WTC11 (cell line): ENCODE measurements at regions not wholly inside any gene's neighbourhood (a gene's known extent, or its start where the extent isn't known, plus 50 kb on each side); places are given as distances from the start of the nearest gene placed in this dataset.

Experiments
- ATAC-seq: fragments of 200-7000 bp; cut with Tn5 transposase; 2 replicates; pipeline ENCODE4 v1.10.0; 2021; ENCODE audit warnings: mild to moderate bottlenecking, moderate library complexity
- CTCF ChIA-PET: fragments of 300-600 bp; sonication (Branson Sonifier 250); formaldehyde crosslinking; loops from one replicate; lab custom pipeline; 2021; ENCODE audit warnings: antibody characterized with exemption; lab: Charles Lee
- POLR2A ChIA-PET: fragments of 350-600 bp; sonication (Branson Sonifier 250); formaldehyde crosslinking; loops from one replicate; lab custom pipeline; 2021; ENCODE audit warnings: antibody characterized with exemption; lab: Charles Lee
- DNase-seq: peaks from one replicate; pipeline ENCODE4 v3.0.0; 2021; ENCODE audit warnings: low spot score
- H3K27ac Mint-ChIP-seq: 2 replicates; pipeline ENCODE4 v1.8.0; 2021; ENCODE audit warnings: mixed read lengths
- H3K27me3 Mint-ChIP-seq: 2 replicates; pipeline ENCODE4 v1.8.0; 2021; ENCODE audit warnings: low read depth, mild to moderate bottlenecking, moderate library complexity, mixed read lengths
- H3K36me3 Mint-ChIP-seq: 2 replicates; pipeline ENCODE4 v1.8.0; 2021; ENCODE audit warnings: mixed read lengths
- H3K4me1 Mint-ChIP-seq: 2 replicates; pipeline ENCODE4 v1.8.0; 2022; ENCODE audit warnings: mixed read lengths
- H3K4me3 Mint-ChIP-seq: 2 replicates; pipeline ENCODE4 v1.8.0; 2021; ENCODE audit warnings: mild to moderate bottlenecking, moderate library complexity, mixed read lengths
- H3K9me3 Mint-ChIP-seq: 2 replicates; pipeline ENCODE4 v1.8.0; 2021; ENCODE audit warnings: mixed read lengths
- ATF3 ChIP-seq: sonication (generic); formaldehyde crosslinking; conservative IDR thresholded peaks from 2 replicates; pipeline ENCODE4 v1.8.1; 2022; ENCODE audit warnings: mild to moderate bottlenecking, missing genetic modification reagents
- CDX4 ChIP-seq: fragments of 250-450 bp; sonication (Bioruptor Pico); IDR thresholded peaks from 2 replicates; pipeline ENCODE4 v1.9.0; 2021; ENCODE audit warnings: moderate library complexity, mild to moderate bottlenecking, inconsistent platforms, borderline replicate concordance
- ETV6 ChIP-seq: sonication (generic); formaldehyde crosslinking; IDR thresholded peaks from 2 replicates; pipeline ENCODE4 v1.8.1; 2022; ENCODE audit warnings: mild to moderate bottlenecking, missing genetic modification reagents
- FOXJ3 ChIP-seq: sonication (generic); formaldehyde crosslinking; IDR thresholded peaks from 2 replicates; pipeline ENCODE4 v1.9.0; 2021; ENCODE audit warnings: missing genetic modification reagents, mild to moderate bottlenecking, borderline replicate concordance
- FOXK1 ChIP-seq: sonication (generic); formaldehyde crosslinking; IDR thresholded peaks from 2 replicates; pipeline ENCODE4 v1.8.0; 2022; ENCODE audit warnings: mild to moderate bottlenecking, moderate library complexity, missing genetic modification reagents
- FOXP4 ChIP-seq: sonication (generic); formaldehyde crosslinking; IDR thresholded peaks from 2 replicates; pipeline ENCODE4 v1.8.0; 2022; ENCODE audit warnings: mild to moderate bottlenecking, missing genetic modification reagents
- GABPB1 ChIP-seq: sonication (generic); formaldehyde crosslinking; IDR thresholded peaks from 2 replicates; pipeline ENCODE4 v1.8.1; 2023; ENCODE audit warnings: mild to moderate bottlenecking, missing genetic modification reagents
- GRHL2 ChIP-seq: fragments of 250-450 bp; sonication (Bioruptor Pico); IDR thresholded peaks from 2 replicates; pipeline ENCODE4 v1.8.0; 2022; ENCODE audit warnings: mild to moderate bottlenecking, moderate library complexity; ENCODE audit not compliant: insufficient replicate concordance, severe bottlenecking
- HMGA2 ChIP-seq: fragments of 250-450 bp; sonication (Bioruptor Pico); IDR thresholded peaks from 2 replicates; pipeline ENCODE4 v1.4.0; 2021; ENCODE audit warnings: mild to moderate bottlenecking, moderate library complexity
- JAZF1 ChIP-seq: fragments of 250-450 bp; sonication (Bioruptor Pico); IDR thresholded peaks from 2 replicates; pipeline ENCODE4 v1.9.0; 2021; ENCODE audit warnings: moderate library complexity, mild to moderate bottlenecking, inconsistent platforms
- MLX ChIP-seq: sonication (generic); formaldehyde crosslinking; IDR thresholded peaks from 2 replicates; pipeline ENCODE4 v1.8.1; 2023; ENCODE audit warnings: mild to moderate bottlenecking, missing genetic modification reagents, moderate library complexity
- NR2C2 ChIP-seq: sonication (generic); formaldehyde crosslinking; IDR thresholded peaks from 2 replicates; pipeline ENCODE4 v1.8.0; 2022; ENCODE audit warnings: mild to moderate bottlenecking, missing genetic modification reagents
- SP1 ChIP-seq: sonication (generic); formaldehyde crosslinking; conservative IDR thresholded peaks from 2 replicates; pipeline ENCODE4 v1.8.1; 2022; ENCODE audit warnings: missing genetic modification reagents
- USF1 ChIP-seq: sonication (generic); formaldehyde crosslinking; IDR thresholded peaks from 2 replicates; pipeline ENCODE4 v1.8.0; 2022; ENCODE audit warnings: mild to moderate bottlenecking, missing genetic modification reagents
- ZNF138 ChIP-seq: sonication (generic); formaldehyde crosslinking; conservative IDR thresholded peaks from 2 replicates; pipeline ENCODE4 v1.8.1; 2022; ENCODE audit warnings: mild to moderate bottlenecking, moderate library complexity, missing genetic modification reagents
- ZNF281 ChIP-seq: sonication (generic); formaldehyde crosslinking; IDR thresholded peaks from 2 replicates; pipeline ENCODE4 v1.8.0; 2023; ENCODE audit warnings: mild to moderate bottlenecking, missing genetic modification reagents
- ZNF396 ChIP-seq: fragments of 250-450 bp; sonication (Bioruptor Pico); IDR thresholded peaks from 2 replicates; pipeline ENCODE4 v1.8.0; 2021; ENCODE audit warnings: mild to moderate bottlenecking, moderate library complexity, borderline replicate concordance
- ZNF671 ChIP-seq: fragments of 250-450 bp; sonication (Bioruptor Pico); IDR thresholded peaks from 2 replicates; pipeline ENCODE4 v1.8.0; 2021; ENCODE audit warnings: mild to moderate bottlenecking

GRCh38 chr18:79616651-79617510 lies 62.7 kb upstream of the CTDP1 start:
- H3K36me3 Mint-ChIP-seq: no peaks in the 10 kb centered on the region
- H3K27ac Mint-ChIP-seq: no peak overlapping the region
- DNase-seq: peak; percentile 49
- peaks cover 7% of the 10 kb centered on the region for H3K4me1 Mint-ChIP-seq
- no peaks in the 10 kb centered on the region for H3K9me3 Mint-ChIP-seq
- peaks cover 3% of the 10 kb centered on the region; the same call in 1 of the 2 replicates for H3K27me3 Mint-ChIP-seq
- peak overlapping the region; percentile 55 for H3K4me3 Mint-ChIP-seq
- CTCF ChIA-PET: interaction anchor here (0.7 kb wide), 1 partner anchor 128 kb away, joined by 3 read pairs; no protein-coding TSS in a partner anchor
- TF ChIP-seq ATF3 (CRISPR knock-in tag): no peak
- TF ChIP-seq GRHL2: no peak
- TF ChIP-seq USF1: no peak
- no peak for TF ChIP-seq GABPB1 (CRISPR knock-in tag)
- TF ChIP-seq MLX (CRISPR knock-in tag): no peak
- TF ChIP-seq NR2C2 (CRISPR knock-in tag): no peak
- TF ChIP-seq FOXP4 (CRISPR knock-in tag): no peak
- TF ChIP-seq JAZF1: no peak
- POLR2A ChIA-PET: no interaction called here
- ATAC-seq: peak; percentile 60

GRCh38 chr18:79617511-79618500 lies 61.8 kb upstream of the CTDP1 start:
- peak; percentile 38 for DNase-seq
- ChIA-PET POLR2A (no interaction called here), CTCF (no interaction called here)
- no peak for ATAC-seq
- Mint-ChIP-seq H3K4me1 (peaks cover 15% of the 10 kb centered on the region), H3K4me3 (0 out of 2 replicates have a peak overlapping the region, but pooled peaks have one; percentile 25), H3K9me3 (no peaks in the 10 kb centered on the region), H3K27ac (no peak overlapping the region), H3K36me3 (no peaks in the 10 kb centered on the region), H3K27me3 (peaks cover 5% of the 10 kb centered on the region; the same call in 1 of the 2 replicates)
- no peak for TF ChIP-seq FOXJ3 (CRISPR knock-in tag)
- no peak for TF ChIP-seq HMGA2 (CRISPR knock-in tag)
- TF ChIP-seq ZNF671: no peak

- POLR2A ChIA-PET: no interaction called here
- TF ChIP-seq ZNF396 (CRISPR knock-in tag): no peak
- TF ChIP-seq GABPB1 (CRISPR knock-in tag): no peak
- no peak for TF ChIP-seq FOXK1 (CRISPR knock-in tag)
- TF ChIP-seq ZNF281 (CRISPR knock-in tag): no peak
- TF ChIP-seq ZNF138 (CRISPR knock-in tag): no peak
- TF ChIP-seq SP1: no peak
- TF ChIP-seq FOXJ3 (CRISPR knock-in tag): no peak
- no peak for TF ChIP-seq CDX4 (CRISPR knock-in tag)
- no peak for TF ChIP-seq ETV6
Observed at GRCh38 chr18:79620576-79621165, 58.9 kb upstream of the CTDP1 start.

More at GRCh38 chr18:79620576-79621165, 58.9 kb upstream of the CTDP1 start:
- H3K4me1 Mint-ChIP-seq: peaks cover 20% of the 10 kb centered on the region
- DNase-seq (no peak), ATAC-seq (no peak)
- H3K4me3 Mint-ChIP-seq: no peak overlapping the region
- CTCF ChIA-PET: no interaction called here
- no peaks in the 10 kb centered on the region for H3K9me3 Mint-ChIP-seq
- no peaks in the 10 kb centered on the region for H3K36me3 Mint-ChIP-seq
- H3K27ac Mint-ChIP-seq: no peak overlapping the region
- H3K27me3 Mint-ChIP-seq: 0 out of 2 replicates have a peak, but pooled peaks cover 2% of the 10 kb centered on the region
